ENCODE measurements at regions not wholly inside any gene's neighbourhood (a gene's known extent, or its start where the extent isn't known, plus 50 kb on each side); places are given as distances from the start of the nearest gene placed in this dataset.

DNA sequence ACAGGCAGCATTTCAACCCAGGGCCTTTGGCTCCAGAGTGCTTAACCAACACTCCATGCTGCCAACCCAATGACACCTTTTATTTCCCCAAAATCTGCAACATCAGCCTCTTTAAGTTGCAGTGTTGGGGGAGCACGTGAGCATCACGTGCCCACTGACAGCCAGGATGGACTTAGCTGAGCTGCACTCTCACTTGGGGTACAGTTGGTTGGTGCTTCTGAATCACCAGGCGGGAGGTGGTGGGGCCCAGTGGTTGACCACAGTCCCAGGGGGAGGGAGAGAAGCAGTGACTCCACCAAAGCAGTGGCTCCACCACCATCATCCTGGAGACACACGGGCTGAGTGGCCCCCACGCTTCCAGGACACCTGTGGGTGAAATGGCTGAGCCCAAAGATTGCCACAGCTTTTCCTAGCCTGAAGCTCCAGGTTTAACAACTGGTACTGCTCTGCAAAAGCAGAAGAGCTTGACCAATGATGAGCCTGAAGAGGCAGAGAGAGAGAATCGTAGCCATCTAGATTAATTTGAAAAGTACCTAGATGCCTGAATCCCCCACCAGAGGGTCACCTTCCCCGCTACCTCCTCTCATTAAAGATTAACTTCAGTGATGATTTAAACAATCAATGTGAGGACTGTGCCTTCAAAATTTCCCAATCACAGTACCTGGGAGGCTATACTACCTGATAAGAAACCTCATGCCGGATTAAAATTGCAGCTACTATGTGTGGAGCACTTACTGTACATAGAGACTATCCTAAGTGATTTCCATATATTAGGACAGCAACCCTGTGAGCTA lies 193.8 kb downstream of the FOXO1 start:
- H3K4me2 ChIP-seq (ENCODE audit: low read length), result no peak overlapping the region
- H3K9me3 ChIP-seq (ENCODE audit: control insufficient read depth, insufficient read depth, low read length), result no peaks in the 10 kb centered on the region
- no peaks in the 10 kb centered on the region; the same call in 1 of the 2 replicates for H3K36me3 ChIP-seq (ENCODE audit: control insufficient read depth, low read length)
- no peaks in the 10 kb centered on the region for H3K9me2 ChIP-seq (replicated peaks; ENCODE audit: control insufficient read depth, low read length)
- no peaks in the 10 kb centered on the region for H3K27me3 ChIP-seq (ENCODE audit: control insufficient read depth, low read length)
- H3K4me1 ChIP-seq (ENCODE audit: control insufficient read depth, low read length), result peaks cover 49% of the 10 kb centered on the region
- H3K79me2 ChIP-seq (ENCODE audit: control insufficient read depth, low read length), result peaks cover 13% of the 10 kb centered on the region
- no peak for TF ChIP-seq EZH2phosphoT487 (IDR thresholded peaks at IDR 0.05; ENCODE audit: borderline replicate concordance, low read length)
- TF ChIP-seq, protein P1, sequence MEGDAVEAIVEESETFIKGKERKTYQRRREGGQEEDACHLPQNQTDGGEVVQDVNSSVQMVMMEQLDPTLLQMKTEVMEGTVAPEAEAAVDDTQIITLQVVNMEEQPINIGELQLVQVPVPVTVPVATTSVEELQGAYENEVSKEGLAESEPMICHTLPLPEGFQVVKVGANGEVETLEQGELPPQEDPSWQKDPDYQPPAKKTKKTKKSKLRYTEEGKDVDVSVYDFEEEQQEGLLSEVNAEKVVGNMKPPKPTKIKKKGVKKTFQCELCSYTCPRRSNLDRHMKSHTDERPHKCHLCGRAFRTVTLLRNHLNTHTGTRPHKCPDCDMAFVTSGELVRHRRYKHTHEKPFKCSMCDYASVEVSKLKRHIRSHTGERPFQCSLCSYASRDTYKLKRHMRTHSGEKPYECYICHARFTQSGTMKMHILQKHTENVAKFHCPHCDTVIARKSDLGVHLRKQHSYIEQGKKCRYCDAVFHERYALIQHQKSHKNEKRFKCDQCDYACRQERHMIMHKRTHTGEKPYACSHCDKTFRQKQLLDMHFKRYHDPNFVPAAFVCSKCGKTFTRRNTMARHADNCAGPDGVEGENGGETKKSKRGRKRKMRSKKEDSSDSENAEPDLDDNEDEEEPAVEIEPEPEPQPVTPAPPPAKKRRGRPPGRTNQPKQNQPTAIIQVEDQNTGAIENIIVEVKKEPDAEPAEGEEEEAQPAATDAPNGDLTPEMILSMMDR (IDR thresholded peaks at IDR 0.05; ENCODE audit: low read depth, low read length, poor library complexity, severe bottlenecking), result no peak
- H3K27ac ChIP-seq (ENCODE audit: low read depth, low read length), result no peak overlapping the region
- no peaks in the 10 kb centered on the region for H4K20me1 ChIP-seq (ENCODE audit: control insufficient read depth, insufficient read depth, low read depth, low read length)
- H3F3A ChIP-seq (ENCODE audit: control insufficient read depth, insufficient read depth), result no peaks in the 10 kb centered on the region
- H3K4me3 ChIP-seq (ENCODE audit: low read length), result no peak overlapping the region

DNA sequence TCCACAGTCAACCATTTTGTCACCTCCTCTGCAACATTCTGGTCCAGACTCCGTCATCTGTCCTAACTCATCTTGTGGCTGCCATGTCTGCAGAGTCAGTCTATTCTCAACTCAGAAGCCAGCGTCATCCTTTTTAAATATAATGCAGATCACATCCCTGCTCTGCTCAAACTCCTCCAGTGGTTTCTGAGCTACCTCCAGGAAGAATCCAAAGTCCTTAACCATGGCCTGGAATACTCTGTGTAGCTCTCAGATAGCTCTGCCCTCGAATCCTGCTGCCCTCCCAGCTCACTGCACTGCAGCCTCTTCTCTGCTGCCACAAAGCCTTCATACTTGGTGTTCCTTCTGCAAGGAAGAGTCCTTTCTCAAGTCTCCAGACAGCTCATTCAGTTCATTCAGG lies 190.8 kb downstream of the FOXO1 start:
- Histone ChIP-seq H3K27ac (ENCODE audit: low read depth, low read length) (no peak overlapping the region), H3K36me3 (ENCODE audit: control insufficient read depth, low read length) (peaks cover 3% of the 10 kb centered on the region), H3K4me2 (ENCODE audit: low read length) (0 out of 2 replicates have a peak overlapping the region, but pooled peaks have one; percentile 43), H3K4me3 (ENCODE audit: low read length) (no peak overlapping the region), H3F3A (ENCODE audit: control insufficient read depth, insufficient read depth) (peaks cover 14% of the 10 kb centered on the region), H3K9me3 (ENCODE audit: control insufficient read depth, insufficient read depth, low read length) (no peaks in the 10 kb centered on the region), H3K4me1 (ENCODE audit: control insufficient read depth, low read length) (peaks cover 73% of the 10 kb centered on the region), H3K79me2 (ENCODE audit: control insufficient read depth, low read length) (peaks cover 42% of the 10 kb centered on the region), H3K9me2 (replicated peaks; ENCODE audit: control insufficient read depth, low read length) (no peaks in the 10 kb centered on the region), H3K27me3 (ENCODE audit: control insufficient read depth, low read length) (no peaks in the 10 kb centered on the region), H4K20me1 (ENCODE audit: control insufficient read depth, insufficient read depth, low read depth, low read length) (no peaks in the 10 kb centered on the region)
- TF ChIP-seq, protein P1 (IDR thresholded peaks at IDR 0.05; ENCODE audit: low read depth, low read length, poor library complexity, severe bottlenecking), result no peak
- no peak for TF ChIP-seq EZH2phosphoT487 (IDR thresholded peaks at IDR 0.05; ENCODE audit: borderline replicate concordance, low read length)

DNA sequence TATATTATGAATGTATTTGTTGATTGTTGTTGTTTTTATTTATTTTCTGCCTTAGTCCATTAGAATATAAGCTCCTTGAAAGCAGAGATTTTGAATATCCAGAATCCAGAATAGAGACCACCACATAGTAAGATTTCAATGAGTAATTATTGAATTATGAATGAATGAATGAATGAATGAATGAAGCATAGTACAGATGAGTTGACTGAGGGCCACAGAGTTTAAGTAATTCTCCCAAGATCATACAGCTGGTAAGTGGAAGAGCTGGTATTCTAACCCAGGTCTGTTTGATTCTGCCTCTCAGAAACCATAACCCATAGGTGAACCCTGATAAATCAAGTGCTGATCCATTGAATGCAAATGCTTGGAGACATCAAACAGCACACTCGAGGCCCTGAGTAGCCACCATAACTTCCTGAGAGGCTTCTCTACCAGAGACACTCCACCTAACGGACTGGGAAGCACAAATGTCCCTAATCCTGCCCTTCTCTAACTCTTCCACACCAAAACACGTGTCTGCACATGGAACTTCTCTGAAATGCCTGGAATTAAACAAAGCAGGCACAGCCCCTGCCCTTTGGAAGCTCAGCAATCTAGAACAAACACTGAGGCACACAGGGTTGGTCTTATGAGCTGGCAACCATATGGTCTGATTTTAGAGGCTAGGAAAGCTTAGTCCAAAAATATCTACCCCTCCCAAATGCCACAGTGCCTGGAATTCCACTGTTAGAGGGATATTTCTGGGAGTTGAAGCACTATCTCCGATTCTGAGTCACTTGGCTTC lies 190.1 kb downstream of the FOXO1 start:
- H3K27ac ChIP-seq (ENCODE audit: low read depth, low read length), result 0 out of 2 replicates have a peak overlapping the region, but pooled peaks have one; percentile 18
- peak overlapping the region; percentile 43 for H3K4me2 ChIP-seq (ENCODE audit: low read length)
- peaks cover 81% of the 10 kb centered on the region for H3K4me1 ChIP-seq (ENCODE audit: control insufficient read depth, low read length)
- H3K79me2 ChIP-seq (ENCODE audit: control insufficient read depth, low read length), result peaks cover 44% of the 10 kb centered on the region
- no peaks in the 10 kb centered on the region for H4K20me1 ChIP-seq (ENCODE audit: control insufficient read depth, insufficient read depth, low read depth, low read length)
- no peaks in the 10 kb centered on the region for H3K9me2 ChIP-seq (replicated peaks; ENCODE audit: control insufficient read depth, low read length)
- H3K4me3 ChIP-seq (ENCODE audit: low read length), result peak overlapping the region; percentile 16; the same call in 1 of the 2 replicates
- no peaks in the 10 kb centered on the region for H3K9me3 ChIP-seq (ENCODE audit: control insufficient read depth, insufficient read depth, low read length)
- H3K27me3 ChIP-seq (ENCODE audit: control insufficient read depth, low read length), result no peaks in the 10 kb centered on the region
- peaks cover 20% of the 10 kb centered on the region for H3F3A ChIP-seq (ENCODE audit: control insufficient read depth, insufficient read depth)
- TF ChIP-seq, protein P1 (IDR thresholded peaks at IDR 0.05; ENCODE audit: low read depth, low read length, poor library complexity, severe bottlenecking), result no peak
- no peak for TF ChIP-seq EZH2phosphoT487 (IDR thresholded peaks at IDR 0.05; ENCODE audit: borderline replicate concordance, low read length)
- H3K36me3 ChIP-seq (ENCODE audit: control insufficient read depth, low read length), result peaks cover 3% of the 10 kb centered on the region
